ENCODE measurements at regions not wholly inside any gene's neighbourhood (a gene's known extent, or its start where the extent isn't known, plus 50 kb on each side); places are given as distances from the start of the nearest gene placed in this dataset.
A peak's percentile ranks its signal among the peaks of the same experiment; 100 is the strongest.
"Not testable (repeated sequence)": the region's sequence is repeated elsewhere in the genome, so short reads cannot be mapped to it uniquely, and the experiment has no call there.

- DNase-seq = no peak
These were observed 408.0 kb downstream of the TMEM182 start for GRCh38 chr2:103169861-103170260.

GRCh38 chr2:103172821-103173220, 411.0 kb downstream of the TMEM182 start:
- DNase-seq = no peak

GRCh38 chr2:103174711-103175110, 412.9 kb downstream of the TMEM182 start:
- peak; percentile 30 for DNase-seq

- no peak for DNase-seq
These were observed 414.6 kb downstream of the TMEM182 start for GRCh38 chr2:103176294-103176915.

- DNase-seq = no peak
These were observed 418.0 kb downstream of the TMEM182 start for GRCh38 chr2:103179798-103180197.

- DNase-seq = no peak
These were observed 421.2 kb downstream of the TMEM182 start for GRCh38 chr2:103183061-103183460.

GRCh38 chr2:103196802-103197201, 435.0 kb downstream of the TMEM182 start:
- no peak for DNase-seq

GRCh38 chr2:103200774-103201173, 438.9 kb downstream of the TMEM182 start:
- DNase-seq = not testable (repeated sequence)

- DNase-seq = no peak
These were observed 447.1 kb downstream of the TMEM182 start for GRCh38 chr2:103208916-103209315.

- no peak for DNase-seq
These were observed 451.3 kb downstream of the TMEM182 start for GRCh38 chr2:103213028-103213542.

- no peak for DNase-seq
These were observed 456.7 kb downstream of the TMEM182 start for GRCh38 chr2:103218516-103218915.

GRCh38 chr2:103219398-103219797, 457.6 kb downstream of the TMEM182 start:
- DNase-seq = no peak

- no peak for DNase-seq
These were observed 461.1 kb downstream of the TMEM182 start for GRCh38 chr2:103222969-103223368.

- no peak for DNase-seq
These were observed 469.0 kb downstream of the TMEM182 start for GRCh38 chr2:103230796-103231195.

- DNase-seq = no peak
These were observed 471.0 kb downstream of the TMEM182 start for GRCh38 chr2:103232865-103233264.

- no peak for DNase-seq
These were observed 471.9 kb downstream of the TMEM182 start for GRCh38 chr2:103233691-103234090.

GRCh38 chr2:103235283-103235682, 473.5 kb downstream of the TMEM182 start:
- no peak for DNase-seq

GRCh38 chr2:103249462-103249861, 487.6 kb downstream of the TMEM182 start:
- DNase-seq = no peak

- no peak for DNase-seq
These were observed 490.9 kb downstream of the TMEM182 start for GRCh38 chr2:103252781-103253180.

GRCh38 chr2:103254611-103255010, 492.8 kb downstream of the TMEM182 start:
- DNase-seq = no peak

GRCh38 chr2:103264058-103264768, 502.4 kb downstream of the TMEM182 start:
- DNase-seq = no peak

GRCh38 chr2:103265521-103265920, 503.7 kb downstream of the TMEM182 start:
- DNase-seq = no peak

GRCh38 chr2:103268841-103269498, 507.1 kb downstream of the TMEM182 start:
- no peak for DNase-seq

GRCh38 chr2:103276869-103277268, 515.0 kb downstream of the TMEM182 start:
- no peak for DNase-seq
